Endodermal cell (in vitro differentiated cells): ENCODE measurements at regions not wholly inside any gene's neighbourhood (a gene's known extent, or its start where the extent isn't known, plus 50 kb on each side); places are given as distances from the start of the nearest gene placed in this dataset.
A peak's percentile ranks its signal among the peaks of the same experiment; 100 is the strongest.

Experiments
- DNase-seq: peaks from one replicate; pipeline ENCODE4 v3.0.0-alpha.2; 2017
- H3K27ac ChIP-seq: 2 replicates; pipeline ENCODE4 v1.5.1; 2013; ENCODE audit warnings: mild to moderate bottlenecking, low read depth, low read length, moderate library complexity
- H3K27me3 ChIP-seq: 2 replicates; pipeline ENCODE4 v1.6.1; 2013; ENCODE audit warnings: mild to moderate bottlenecking, low read length, moderate library complexity; ENCODE audit not compliant: insufficient read depth, control insufficient read depth, poor library complexity, severe bottlenecking
- H3K36me3 ChIP-seq: 2 replicates; pipeline ENCODE4 v1.7.0; 2013; ENCODE audit warnings: mild to moderate bottlenecking, low read length, moderate library complexity; ENCODE audit not compliant: control insufficient read depth, insufficient read depth
- H3K4me1 ChIP-seq: one replicate; pipeline ENCODE4 v1.7.0; 2013; ENCODE audit warnings: low read length; ENCODE audit not compliant: control insufficient read depth, insufficient read depth
- H3K4me3 ChIP-seq: 2 replicates; pipeline ENCODE4 v1.5.1; 2013; ENCODE audit warnings: mild to moderate bottlenecking, low read length, moderate library complexity
- H3K9ac ChIP-seq: 2 replicates; pipeline ENCODE4 v1.6.1; 2013; ENCODE audit warnings: mild to moderate bottlenecking, low read length, moderate library complexity; ENCODE audit not compliant: poor library complexity, severe bottlenecking; ENCODE audit errors: extremely low read depth
- H3K9me3 ChIP-seq: 2 replicates; pipeline ENCODE4 v1.6.1; 2013; ENCODE audit warnings: mild to moderate bottlenecking, low read length, moderate library complexity; ENCODE audit not compliant: control insufficient read depth
- H3K27ac Mint-ChIP-seq: 2 replicates; pipeline ENCODE4 v1.8.0; 2020; ENCODE audit warnings: mixed read lengths
- H3K27me3 Mint-ChIP-seq: 2 replicates; pipeline ENCODE4 v1.8.0; 2021; ENCODE audit warnings: mild to moderate bottlenecking, mixed read lengths; ENCODE audit not compliant: insufficient read depth
- H3K36me3 Mint-ChIP-seq: 2 replicates; pipeline ENCODE4 v1.8.0; 2020; ENCODE audit warnings: low read depth, mixed read lengths
- H3K4me1 Mint-ChIP-seq: 2 replicates; pipeline ENCODE4 v1.8.0; 2020; ENCODE audit warnings: mixed read lengths
- H3K4me3 Mint-ChIP-seq: 2 replicates; pipeline ENCODE4 v1.8.0; 2020; ENCODE audit warnings: mild to moderate bottlenecking, moderate library complexity, mixed read lengths
- H3K9me3 Mint-ChIP-seq: 2 replicates; pipeline ENCODE4 v1.8.0; 2020; ENCODE audit warnings: mild to moderate bottlenecking, mixed read lengths
- CTCF ChIP-seq: fragments of 200-600 bp; sonication (generic); conservative IDR thresholded peaks from 2 replicates; pipeline ENCODE4 v1.5.0; 2021; ENCODE audit warnings: antibody characterized with exemption, mild to moderate bottlenecking
- WGBS, 2 experiments: methylation state at CpG; one replicate each; pipeline versions ENCODE4 v1.1.5 to v1.1.7; 2013; ENCODE audit warnings: missing lambda C conversion rate in 2 of 2, mixed read lengths in 1 of 2; ENCODE audit not compliant: insufficient coverage in 1 of 2, insufficient read length in 1 of 2; 5-methylcytosine and 5-hydroxymethylcytosine counted together

GRCh38 chrX:113950081-113950678 lies 633.7 kb upstream of the HTR2C start:
- Histone ChIP-seq H3K27ac (no peak overlapping the region), H3K36me3 (peaks cover 9% of the 10 kb centered on the region), H3K4me1 (no peaks in the 10 kb centered on the region), H3K27me3 (no peaks in the 10 kb centered on the region), H3K9ac (no peak overlapping the region), H3K4me3 (no peak overlapping the region), H3K9me3 (peaks cover 22% of the 10 kb centered on the region)
- Mint-ChIP-seq H3K4me1 (peaks cover 11% of the 10 kb centered on the region), H3K27ac (no peak overlapping the region), H3K27me3 (no peaks in the 10 kb centered on the region), H3K36me3 (peaks cover 60% of the 10 kb centered on the region), H3K4me3 (no peak overlapping the region), H3K9me3 (peaks cover 19% of the 10 kb centered on the region)
- WGBS, 2 experiments, result 89 to 91% methylated on average over 3 of the region's 5 CpGs
- no peak for DNase-seq
- no peak for TF ChIP-seq CTCF

DNA sequence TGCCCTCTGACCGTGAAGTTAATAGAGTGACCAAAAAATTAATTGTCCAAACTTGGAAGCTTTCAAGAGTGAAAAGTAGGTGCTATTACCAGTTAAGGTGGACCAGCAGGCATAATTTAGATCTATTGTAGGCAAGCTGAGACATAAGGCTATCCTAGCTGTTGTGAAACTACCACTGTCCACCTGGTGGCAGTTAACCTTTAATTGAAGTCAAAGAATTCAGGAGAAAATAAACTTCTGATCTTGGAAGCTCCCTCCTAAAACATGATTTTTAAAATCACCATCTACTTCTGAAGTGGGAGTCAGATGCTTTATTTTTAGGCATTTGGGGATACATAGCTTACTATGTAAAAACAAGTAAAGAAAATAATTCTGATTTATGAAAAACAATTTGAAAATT lies 636.3 kb upstream of the HTR2C start:
- no peak for DNase-seq
- TF ChIP-seq CTCF, result peak; percentile 75
- peaks cover 50% of the 10 kb centered on the region for H3K36me3 Mint-ChIP-seq
- no peaks in the 10 kb centered on the region for H3K27me3 ChIP-seq
- no peak overlapping the region for H3K27ac ChIP-seq
- H3K9me3 ChIP-seq, result peaks cover 17% of the 10 kb centered on the region
- H3K4me3 ChIP-seq, result no peak overlapping the region
- peaks cover 11% of the 10 kb centered on the region for H3K4me1 Mint-ChIP-seq
- peaks cover 9% of the 10 kb centered on the region for H3K36me3 ChIP-seq
- H3K4me1 ChIP-seq, result no peaks in the 10 kb centered on the region
- H3K9me3 Mint-ChIP-seq, result peaks cover 12% of the 10 kb centered on the region
- H3K27me3 Mint-ChIP-seq, result no peaks in the 10 kb centered on the region
- WGBS, 2 experiments, result 83% methylated on average over 1 of the region's 1 CpG; no CpG with 5 or more reads in 1 of the 2 experiments
- H3K4me3 Mint-ChIP-seq, result no peak overlapping the region
- no peak overlapping the region for H3K27ac Mint-ChIP-seq
- no peak overlapping the region for H3K9ac ChIP-seq

DNA sequence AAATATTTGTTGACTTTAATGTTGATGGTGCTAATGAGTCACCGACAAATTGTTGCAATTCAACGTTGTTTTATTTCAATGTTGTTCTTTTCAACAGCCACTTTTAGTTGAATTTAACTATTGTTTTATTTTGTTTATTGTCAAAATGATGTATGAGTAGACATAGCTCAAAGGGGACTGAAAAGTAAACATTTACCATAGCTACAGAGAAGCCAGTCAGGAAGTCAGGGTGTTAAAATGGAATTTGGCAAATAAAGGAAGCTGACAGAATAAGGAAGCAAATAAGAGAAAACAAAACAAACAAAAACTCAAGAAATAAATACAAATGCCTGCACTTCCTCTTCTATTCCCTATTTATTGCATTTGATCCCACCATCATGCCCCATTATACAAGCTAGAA lies 648.4 kb upstream of the HTR2C start:
- H3K27me3 Mint-ChIP-seq, result no peaks in the 10 kb centered on the region
- no peaks in the 10 kb centered on the region for H3K9me3 Mint-ChIP-seq
- H3K36me3 ChIP-seq, result no peaks in the 10 kb centered on the region
- H3K4me3 ChIP-seq, result no peak overlapping the region
- no peaks in the 10 kb centered on the region for H3K9me3 ChIP-seq
- H3K4me1 ChIP-seq, result no peaks in the 10 kb centered on the region
- no peak overlapping the region for H3K9ac ChIP-seq
- no peak overlapping the region for H3K27ac Mint-ChIP-seq
- peaks cover 11% of the 10 kb centered on the region for H3K4me1 Mint-ChIP-seq
- no peaks in the 10 kb centered on the region for H3K27me3 ChIP-seq
- H3K4me3 Mint-ChIP-seq, result no peak overlapping the region
- no peak overlapping the region for H3K27ac ChIP-seq
- 92% methylated on average over 2 of the region's 2 CpGs; no CpG with 5 or more reads in 1 of the 2 experiments for WGBS, 2 experiments
- TF ChIP-seq CTCF, result no peak
- DNase-seq, result no peak
- H3K36me3 Mint-ChIP-seq, result peaks cover 17% of the 10 kb centered on the region
